ENCODE measurements at regions not wholly inside any gene's neighbourhood (a gene's known extent, or its start where the extent isn't known, plus 50 kb on each side); places are given as distances from the start of the nearest gene placed in this dataset.

- TF ChIP-seq POLR2AphosphoS5 (IDR thresholded peaks at IDR 0.05; ENCODE audit: low read depth, low read length), result no peak
- TF ChIP-seq FOSL2 (IDR thresholded peaks at IDR 0.05; ENCODE audit: borderline replicate concordance, low read depth), result no peak
- TF ChIP-seq NRF1 (IDR thresholded peaks at IDR 0.05; ENCODE audit: low read depth, low read length), result no peak
- no peak for TF ChIP-seq CHD2 (IDR thresholded peaks at IDR 0.05; ENCODE audit: low read length, partially characterized antibody)
- no peak for TF ChIP-seq SMC3 (IDR thresholded peaks at IDR 0.05; ENCODE audit: low read depth, low read length)
- no peak for TF ChIP-seq GABPA (IDR thresholded peaks at IDR 0.05; ENCODE audit: low read depth)
- TF ChIP-seq RFX5 (IDR thresholded peaks at IDR 0.05; ENCODE audit: low read length), result no peak
- TF ChIP-seq REST (IDR thresholded peaks at IDR 0.05; ENCODE audit: low read depth, low read length), result no peak
- H3K4me3 ChIP-seq (ENCODE audit: low read depth in 2 of 2, low read length in 1 of 2), result no peak overlapping the region
- no peaks in the 10 kb centered on the region for H3K36me3 ChIP-seq (replicated peaks in 1 of 2; ENCODE audit: control insufficient read depth in 1 of 2, insufficient read depth in 2 of 2, low read length in 1 of 2)
- POLR2A ChIA-PET, result no interaction called here
- no peak overlapping the region for H2AFZ ChIP-seq (ENCODE audit: low read depth)
- no peak for DNase-seq
- H3K4me1 ChIP-seq (ENCODE audit: control insufficient read depth in 1 of 2, insufficient read depth in 2 of 2, low read depth in 1 of 2, low read length in 1 of 2), result no peaks in the 10 kb centered on the region
- H3K27ac ChIP-seq (ENCODE audit: low read depth in 2 of 2, low read length in 1 of 2), result no peak overlapping the region
- H3K9me2 ChIP-seq, result no peaks in the 10 kb centered on the region
- CTCF ChIA-PET, result interaction anchor here (1.5 to 3.4 kb wide), 2 partner anchors 10 to 11 kb away, joined by 3 to 23 read pairs; no protein-coding TSS in a partner anchor
- H3F3A ChIP-seq (replicated peaks; ENCODE audit: insufficient read depth), result no peaks in the 10 kb centered on the region
- 0 out of 2 replicates have a peak, but pooled peaks cover 3% of the 10 kb centered on the region for H3K79me2 ChIP-seq (ENCODE audit: insufficient read depth)
- H3K9me3 ChIP-seq, result no peaks in the 10 kb centered on the region
- WGBS (ENCODE audit: low lambda C conversion rate), result 42% methylated on average over 2 of the region's 2 CpGs
- H3K9ac ChIP-seq, result no peak overlapping the region
- H3K27me3 ChIP-seq (ENCODE audit: insufficient read depth), result no peaks in the 10 kb centered on the region
- no peak overlapping the region for H3K4me2 ChIP-seq
- no peaks in the 10 kb centered on the region for H4K20me1 ChIP-seq (ENCODE audit: insufficient read depth)
These were observed 73.8 kb downstream of the FAM76B start for GRCh38 chr11:95715777-95716241.

- Histone ChIP-seq H4K20me1 (ENCODE audit: insufficient read depth) (no peaks in the 10 kb centered on the region), H3K4me2 (no peak overlapping the region), H3K9ac (no peak overlapping the region), H3K27me3 (ENCODE audit: insufficient read depth) (no peaks in the 10 kb centered on the region), H3K4me1 (ENCODE audit: control insufficient read depth in 1 of 2, insufficient read depth in 2 of 2, low read depth in 1 of 2, low read length in 1 of 2) (no peaks in the 10 kb centered on the region), H2AFZ (ENCODE audit: low read depth) (no peak overlapping the region), H3K36me3 (replicated peaks in 1 of 2; ENCODE audit: control insufficient read depth in 1 of 2, insufficient read depth in 2 of 2, low read length in 1 of 2) (no peaks in the 10 kb centered on the region), H3K9me2 (no peaks in the 10 kb centered on the region), H3K9me3 (no peaks in the 10 kb centered on the region), H3K27ac (ENCODE audit: low read depth in 2 of 2, low read length in 1 of 2) (no peak overlapping the region), H3K79me2 (ENCODE audit: insufficient read depth) (0 out of 2 replicates have a peak, but pooled peaks cover 3% of the 10 kb centered on the region), H3K4me3 (ENCODE audit: low read depth in 2 of 2, low read length in 1 of 2) (no peak overlapping the region), H3F3A (replicated peaks; ENCODE audit: insufficient read depth) (no peaks in the 10 kb centered on the region)
- 69% methylated on average over 5 of the region's 5 CpGs for WGBS (ENCODE audit: low lambda C conversion rate)
- POLR2A ChIA-PET, result no interaction called here
- CTCF ChIA-PET, result interaction anchor here (1.5 to 3.4 kb wide), 2 partner anchors 9 to 12 kb away, joined by 3 to 23 read pairs; no protein-coding TSS in a partner anchor
- DNase-seq, result no peak
- TF ChIP-seq NRF1 (IDR thresholded peaks at IDR 0.05; ENCODE audit: low read depth, low read length) (no peak), SIN3A (IDR thresholded peaks at IDR 0.05; ENCODE audit: borderline replicate concordance, low read depth, low read length) (no peak), EP300 (IDR thresholded peaks at IDR 0.05; ENCODE audit: borderline replicate concordance in 1 of 2, low read depth in 1 of 2, low read length in 1 of 2) (no peak), SMC3 (IDR thresholded peaks at IDR 0.05; ENCODE audit: low read depth, low read length) (no peak), TCF12 (IDR thresholded peaks at IDR 0.05) (no peak), PBX3 (IDR thresholded peaks at IDR 0.05) (no peak), ELF1 (IDR thresholded peaks at IDR 0.05) (no peak), MXI1 (IDR thresholded peaks at IDR 0.05; ENCODE audit: low read depth, low read length) (no peak), USF2 (IDR thresholded peaks at IDR 0.05; ENCODE audit: borderline replicate concordance, low read depth, low read length) (no peak), RXRA (IDR thresholded peaks at IDR 0.05; ENCODE audit: borderline replicate concordance, low read depth) (no peak), YY1 (IDR thresholded peaks at IDR 0.05; ENCODE audit: low read depth) (no peak), RCOR1 (IDR thresholded peaks at IDR 0.05; ENCODE audit: low read length) (no peak), TAF1 (IDR thresholded peaks at IDR 0.05; ENCODE audit: borderline replicate concordance, low read depth, low read length) (no peak)
These were observed 74.5 kb downstream of the FAM76B start for GRCh38 chr11:95714843-95715776.
